Right atrium auricular region (tissue), 2 donors: ENCODE measurements at regions not wholly inside any gene's neighbourhood (a gene's known extent, or its start where the extent isn't known, plus 50 kb on each side); places are given as distances from the start of the nearest gene placed in this dataset.
"Not testable (repeated sequence)": the region's sequence is repeated elsewhere in the genome, so short reads cannot be mapped to it uniquely, and the experiment has no call there.

Experiments used
- DNase-seq: peaks from one replicate; pipeline ENCODE4 v3.0.0-alpha.2; 2019; ENCODE audit warnings: low spot score
- H3K27ac ChIP-seq, 2 donors: fragments of 200-600 bp; sonication (generic); 1 replicate in 1 of 2; 2 replicates in 1 of 2; pipeline ENCODE4 v1.5.1; 2016 to 2019
- H3K27me3 ChIP-seq, 2 donors: fragments of 200-600 bp; sonication (generic); one replicate each; pipeline versions ENCODE4 v1.5.1 to v1.6.0; 2017 to 2019
- H3K36me3 ChIP-seq: fragments of 200-600 bp; sonication (generic); one replicate; pipeline ENCODE4 v1.5.1; 2016
- H3K4me1 ChIP-seq, 2 donors: fragments of 200-600 bp; sonication (generic); one replicate each; pipeline versions ENCODE4 v1.5.1 to v1.6.0; 2017 to 2019
- H3K4me3 ChIP-seq, 2 donors: fragments of 200-600 bp; sonication (generic); 1 replicate in 1 of 2; 2 replicates in 1 of 2; pipeline ENCODE4 v1.5.1; 2017 to 2019; ENCODE audit warnings: mild to moderate bottlenecking in 1 of 2, moderate library complexity in 1 of 2
- H3K9me3 ChIP-seq, 2 donors: fragments of 200-600 bp; sonication (generic); one replicate each; pipeline ENCODE4 v1.5.1; 2019
- CTCF ChIP-seq, 2 donors: fragments of 200-600 bp; sonication (generic); IDR thresholded peaks; one replicate each; pipeline ENCODE4 v1.5.1; 2019; ENCODE audit warnings: antibody characterized with exemption in 2 of 2

- no peak overlapping the region for H3K27ac ChIP-seq
- DNase-seq = no peak
- H3K27me3 ChIP-seq = no peaks in the 10 kb centered on the region
- peaks cover 0 to 12% of the 10 kb centered on the region in 2 donors for H3K9me3 ChIP-seq
- H3K36me3 ChIP-seq = no peaks in the 10 kb centered on the region
- no peak for TF ChIP-seq CTCF (IDR thresholded peaks at IDR 0.05)
- no peak overlapping the region for H3K4me3 ChIP-seq
- H3K4me1 ChIP-seq = no peaks in the 10 kb centered on the region
Observed at GRCh38 chr12:41992692-41993215, 151.9 kb downstream of the GXYLT1 start.

- H3K27me3 ChIP-seq = no peaks in the 10 kb centered on the region
- no peaks in the 10 kb centered on the region for H3K4me1 ChIP-seq
- no peak overlapping the region for H3K4me3 ChIP-seq
- DNase-seq = no peak
- H3K9me3 ChIP-seq = peaks cover 0 to 12% of the 10 kb centered on the region in 2 donors
- H3K27ac ChIP-seq = no peak overlapping the region
- TF ChIP-seq CTCF (IDR thresholded peaks at IDR 0.05) = no peak
- no peaks in the 10 kb centered on the region for H3K36me3 ChIP-seq
Observed at GRCh38 chr12:41992022-41992421, 152.7 kb downstream of the GXYLT1 start.

- no peak for DNase-seq
- Histone ChIP-seq H3K9me3 (peaks cover 0 to 12% of the 10 kb centered on the region in 2 donors), H3K36me3 (no peaks in the 10 kb centered on the region), H3K4me3 (no peak overlapping the region), H3K27ac (no peak overlapping the region), H3K27me3 (no peaks in the 10 kb centered on the region), H3K4me1 (no peaks in the 10 kb centered on the region)
- no peak for TF ChIP-seq CTCF (IDR thresholded peaks at IDR 0.05)
Observed at GRCh38 chr12:41988715-41989114, 156.0 kb downstream of the GXYLT1 start.

- H3K4me1 ChIP-seq, H3K27me3 ChIP-seq, H3K36me3 ChIP-seq, DNase-seq, H3K27ac ChIP-seq, H3K4me3 ChIP-seq: not testable (repeated sequence)
- peaks cover 0 to 12% of the 10 kb centered on the region in 2 donors for H3K9me3 ChIP-seq
Observed at GRCh38 chr12:41986513-41986912, 158.2 kb downstream of the GXYLT1 start.

GRCh38 chr12:41983856-41984255 is 160.8 kb downstream of the GXYLT1 start:
- Histone ChIP-seq H3K27me3 (no peaks in the 10 kb centered on the region), H3K9me3 (peaks cover 0 to 5% of the 10 kb centered on the region in 2 donors), H3K4me3 (no peak overlapping the region), H3K36me3 (no peaks in the 10 kb centered on the region), H3K4me1 (no peaks in the 10 kb centered on the region), H3K27ac (no peak overlapping the region)
- no peak for DNase-seq
- TF ChIP-seq CTCF (IDR thresholded peaks at IDR 0.05) = no peak

GRCh38 chr12:41983394-41983793 is 161.3 kb downstream of the GXYLT1 start:
- Histone ChIP-seq H3K27me3 (no peaks in the 10 kb centered on the region), H3K4me1 (no peaks in the 10 kb centered on the region), H3K27ac (no peak overlapping the region), H3K9me3 (peaks cover 0 to under 1% of the 10 kb centered on the region in 2 donors), H3K4me3 (no peak overlapping the region), H3K36me3 (no peaks in the 10 kb centered on the region)
- no peak for TF ChIP-seq CTCF (IDR thresholded peaks at IDR 0.05)
- DNase-seq = no peak
